Lung microvascular endothelial cell (primary cell): ENCODE measurements at regions not wholly inside any gene's neighbourhood (a gene's known extent, or its start where the extent isn't known, plus 50 kb on each side); places are given as distances from the start of the nearest gene placed in this dataset.
"Not testable (repeated sequence)": the region's sequence is repeated elsewhere in the genome, so short reads cannot be mapped to it uniquely, and the experiment has no call there.

ENCODE experiments used
- DNase-seq, 2 donors: peaks; one replicate each; pipeline versions ENCODE4 v3.0.0 to v3.0.0-alpha.2; 2010; ENCODE audit warnings: low read depth in 2 of 2

GRCh38 chr5:1667648-1668140, 131.9 kb downstream of the MRPL36 start:
- no peak for DNase-seq

GRCh38 chr5:1666812-1667588, 132.6 kb downstream of the MRPL36 start:
- peak in 1 of 2 donors; percentile 33 for DNase-seq

GRCh38 chr5:1666221-1666620, 133.4 kb downstream of the MRPL36 start:
- no peak for DNase-seq

GRCh38 chr5:1665803-1666202, 133.8 kb downstream of the MRPL36 start:
- no peak for DNase-seq

GRCh38 chr5:1665231-1665630, 134.4 kb downstream of the MRPL36 start:
- DNase-seq, result no peak

GRCh38 chr5:1663186-1663585, 136.5 kb downstream of the MRPL36 start:
- DNase-seq, result no peak

- DNase-seq, result no peak
These were observed 137.0 kb downstream of the MRPL36 start for GRCh38 chr5:1662559-1663085.

- no peak for DNase-seq
These were observed 137.6 kb downstream of the MRPL36 start for GRCh38 chr5:1661831-1662558.

- no peak for DNase-seq
These were observed 137.6 kb upstream of the LPCAT1 start for GRCh38 chr5:1661311-1661710.

- no peak for DNase-seq
These were observed 136.8 kb upstream of the LPCAT1 start for GRCh38 chr5:1660511-1660910.

- no peak for DNase-seq
These were observed 136.2 kb upstream of the LPCAT1 start for GRCh38 chr5:1660001-1660400.

GRCh38 chr5:1659100-1659981, 135.6 kb upstream of the LPCAT1 start:
- DNase-seq, result no peak

GRCh38 chr5:1658665-1659064, 134.9 kb upstream of the LPCAT1 start:
- no peak for DNase-seq

GRCh38 chr5:1657161-1657741, 133.5 kb upstream of the LPCAT1 start:
- DNase-seq, result no peak

GRCh38 chr5:1656271-1656975, 132.7 kb upstream of the LPCAT1 start:
- DNase-seq, result no peak

GRCh38 chr5:1655496-1656270, 131.9 kb upstream of the LPCAT1 start:
- DNase-seq, result no peak

GRCh38 chr5:1654786-1655495, 131.2 kb upstream of the LPCAT1 start:
- DNase-seq, result no peak

- not testable (repeated sequence) for DNase-seq
These were observed 130.2 kb upstream of the LPCAT1 start for GRCh38 chr5:1653698-1654651.
